Lung microvascular endothelial cell (primary cell): ENCODE measurements at regions not wholly inside any gene's neighbourhood (a gene's known extent, or its start where the extent isn't known, plus 50 kb on each side); places are given as distances from the start of the nearest gene placed in this dataset.
"Not testable (repeated sequence)": the region's sequence is repeated elsewhere in the genome, so short reads cannot be mapped to it uniquely, and the experiment has no call there.

ENCODE experiments used
- DNase-seq, 2 donors: peaks; one replicate each; pipeline versions ENCODE4 v3.0.0 to v3.0.0-alpha.2; 2010; ENCODE audit warnings: low read depth in 2 of 2

GRCh38 chr3:34619990-34620389 is 821.6 kb downstream of the PDCD6IP start:
- no peak for DNase-seq

DNA sequence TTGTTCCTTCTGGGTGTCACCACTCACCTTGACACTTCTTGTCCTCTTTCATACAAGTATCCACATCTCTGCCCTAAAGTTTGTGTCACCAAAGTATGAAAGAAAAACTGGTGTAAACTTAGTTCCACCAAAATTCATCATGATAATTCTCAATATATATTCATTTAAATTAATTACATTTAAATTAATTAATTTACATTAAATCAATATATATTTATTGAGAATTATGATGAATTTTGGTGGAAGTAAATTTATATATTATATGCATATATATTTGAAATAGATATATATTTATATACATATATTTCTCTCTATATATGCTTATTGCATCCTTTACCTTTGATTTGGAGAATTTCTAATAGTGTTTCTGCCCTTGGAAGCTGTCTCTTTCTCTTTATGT is 828.3 kb downstream of the PDCD6IP start:
- no peak for DNase-seq

DNA sequence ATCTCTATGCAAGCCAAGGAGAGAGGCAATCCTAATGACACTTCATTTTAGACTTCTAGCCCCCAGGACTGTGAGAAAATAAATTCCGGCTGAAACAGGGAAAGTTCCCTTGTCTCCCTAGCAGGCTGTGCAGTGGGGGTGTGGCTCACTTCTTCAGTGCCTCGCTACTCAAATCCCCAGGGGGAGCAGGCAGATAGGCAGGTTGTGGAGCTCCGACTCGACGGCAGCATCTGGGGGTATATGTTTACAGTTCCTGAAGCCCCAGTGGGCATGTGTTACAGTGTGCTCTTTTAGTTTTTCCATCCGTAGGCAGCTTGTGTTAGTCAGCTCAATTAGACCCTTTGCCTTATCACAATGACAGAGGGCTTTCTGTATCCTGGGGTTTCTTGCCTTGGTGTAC is 836.5 kb downstream of the PDCD6IP start:
- DNase-seq, result no peak

- DNase-seq, result no peak
Measured at GRCh38 chr3:34635352-34635850, 837.0 kb downstream of the PDCD6IP start.

- no peak for DNase-seq
Measured at GRCh38 chr3:34646911-34647460, 848.6 kb downstream of the PDCD6IP start.

DNA sequence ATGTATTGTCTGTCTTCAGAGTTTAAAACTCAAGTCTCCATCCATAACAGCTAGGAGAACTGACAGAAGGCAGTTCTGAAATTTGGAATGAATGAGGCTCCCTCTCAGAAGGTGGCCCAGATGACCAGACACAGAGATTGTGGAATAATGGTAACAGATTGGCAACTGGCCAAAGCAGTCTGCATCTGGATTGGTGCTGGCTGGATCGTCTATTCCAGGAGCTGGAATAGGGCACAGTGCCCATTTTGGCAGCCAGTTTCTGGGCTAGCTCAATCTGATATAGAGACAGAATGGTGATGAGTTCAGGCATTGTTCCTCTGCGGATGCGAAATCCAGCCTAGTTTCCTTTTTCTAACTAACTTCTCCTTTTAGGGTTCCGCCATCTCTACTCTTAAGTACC is 851.7 kb downstream of the PDCD6IP start:
- no peak for DNase-seq

DNA sequence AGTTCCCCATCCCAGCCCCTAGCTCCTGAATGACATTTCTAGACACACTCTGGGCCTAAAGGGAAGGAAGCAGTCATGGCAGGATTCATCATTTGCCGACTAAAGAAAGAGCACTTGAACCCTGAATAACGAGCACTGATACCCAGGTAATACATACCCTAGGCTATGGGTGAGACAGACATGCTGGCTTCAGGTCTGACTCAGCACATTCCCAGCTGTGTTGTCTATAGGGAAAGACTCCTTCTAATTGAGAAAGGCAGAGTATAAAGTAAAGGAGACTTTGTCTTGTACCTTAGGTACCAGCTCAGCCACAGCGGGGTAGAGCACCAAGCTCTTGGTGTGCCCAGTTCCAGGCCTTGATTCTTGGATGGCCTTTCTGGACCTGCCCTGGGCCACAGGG is 870.5 kb downstream of the PDCD6IP start:
- DNase-seq, result no peak

- no peak for DNase-seq
Measured at GRCh38 chr3:34669490-34669889, 871.1 kb downstream of the PDCD6IP start.

DNA sequence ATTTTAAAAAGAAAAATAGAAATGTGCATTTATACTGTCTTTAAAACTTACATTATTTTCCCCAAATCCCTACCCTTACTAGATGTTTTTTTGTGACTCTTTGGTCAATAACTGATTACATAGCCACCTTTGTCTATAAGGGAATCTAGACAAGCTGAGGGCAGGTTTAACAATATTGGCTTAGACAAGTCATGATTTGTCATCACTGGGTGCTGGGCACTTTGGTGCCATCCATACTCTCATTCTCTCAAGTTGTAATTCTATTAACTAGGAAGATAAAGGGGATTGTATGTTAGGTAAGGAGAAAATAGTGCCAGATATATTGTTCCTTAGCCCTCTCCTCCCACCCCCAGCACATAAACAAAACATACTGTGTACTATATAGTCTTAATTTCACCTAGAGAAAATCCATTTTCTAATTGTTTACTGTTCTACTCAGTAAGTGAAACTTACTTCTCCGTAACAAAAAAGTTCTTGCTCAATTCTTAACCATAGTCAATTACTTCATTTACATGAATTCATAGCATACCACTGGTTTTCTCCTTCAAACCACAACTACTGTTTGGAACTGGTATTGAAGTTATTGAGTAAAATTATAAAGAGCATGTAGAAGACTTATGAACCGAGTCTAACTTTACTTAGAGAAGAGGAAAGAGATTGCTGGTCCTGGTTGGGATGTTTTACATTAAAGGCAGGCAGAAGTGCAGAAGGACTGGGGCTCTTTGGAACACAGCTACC is 877.1 kb downstream of the PDCD6IP start:
- DNase-seq, result no peak

DNA sequence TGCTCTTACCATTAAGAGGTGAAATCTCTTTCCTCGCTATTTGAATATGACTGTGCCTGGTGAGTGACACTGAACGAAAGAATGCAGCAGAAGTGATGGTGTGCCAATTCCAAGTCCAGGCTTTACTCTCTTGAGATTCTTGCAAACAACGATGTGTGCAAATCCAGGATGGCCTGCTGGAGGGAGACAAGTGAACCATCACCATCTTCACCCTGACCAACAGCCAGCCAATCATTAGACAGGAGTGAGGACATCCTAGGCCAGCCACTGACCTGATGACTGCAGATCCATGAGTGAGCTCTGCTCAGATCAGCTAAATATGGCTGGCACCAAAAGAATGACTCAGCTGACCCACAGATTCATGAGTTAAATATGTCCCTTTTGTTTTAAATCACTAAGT is 878.0 kb downstream of the PDCD6IP start:
- no peak for DNase-seq

- DNase-seq, result no peak
Measured at GRCh38 chr3:34678575-34678974, 880.1 kb downstream of the PDCD6IP start.

DNA sequence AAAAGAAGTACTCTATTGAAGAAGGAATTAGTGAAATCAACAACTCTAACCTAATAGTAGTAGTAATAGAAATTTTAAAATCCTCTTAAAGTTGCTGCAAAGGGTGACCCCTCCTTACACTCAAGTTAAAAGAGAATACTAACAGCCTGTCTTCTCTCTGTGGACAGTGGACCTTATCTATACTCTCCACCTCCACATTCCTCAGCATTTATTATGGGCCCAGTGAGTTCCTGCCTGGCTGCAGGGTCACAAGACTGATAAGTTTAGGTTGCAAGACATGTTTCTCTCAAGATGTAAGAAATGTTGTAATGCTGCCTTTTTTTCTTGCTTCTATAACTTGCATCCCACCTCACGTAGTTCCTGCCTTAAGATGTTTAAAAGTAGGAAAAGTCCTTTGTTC is 880.6 kb downstream of the PDCD6IP start:
- not testable (repeated sequence) for DNase-seq

GRCh38 chr3:34683851-34684250 is 885.4 kb downstream of the PDCD6IP start:
- peak; percentile 35 to 45 for DNase-seq

GRCh38 chr3:34686541-34686940 is 888.1 kb downstream of the PDCD6IP start:
- no peak for DNase-seq

- DNase-seq, result no peak
Measured at GRCh38 chr3:34687671-34688070, 889.2 kb downstream of the PDCD6IP start.

DNA sequence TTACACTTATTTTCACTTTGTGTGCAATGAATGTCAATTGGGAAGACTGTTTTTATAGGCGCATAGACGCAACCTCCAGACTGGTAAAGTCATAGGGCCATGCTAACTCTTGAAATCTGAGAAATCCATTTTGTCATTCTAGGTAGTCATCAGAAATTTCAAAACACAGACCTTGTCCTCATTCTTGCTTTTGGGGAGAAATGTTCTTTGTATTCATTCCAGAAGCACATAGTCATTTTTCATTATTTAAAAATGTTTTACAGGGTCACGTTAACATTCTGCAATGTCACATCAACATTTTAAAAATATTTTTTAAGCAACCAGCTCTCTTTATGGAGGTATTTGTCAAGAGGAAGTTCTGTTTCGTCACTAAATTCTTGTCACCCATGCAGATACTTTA is 898.4 kb downstream of the PDCD6IP start:
- no peak for DNase-seq

DNA sequence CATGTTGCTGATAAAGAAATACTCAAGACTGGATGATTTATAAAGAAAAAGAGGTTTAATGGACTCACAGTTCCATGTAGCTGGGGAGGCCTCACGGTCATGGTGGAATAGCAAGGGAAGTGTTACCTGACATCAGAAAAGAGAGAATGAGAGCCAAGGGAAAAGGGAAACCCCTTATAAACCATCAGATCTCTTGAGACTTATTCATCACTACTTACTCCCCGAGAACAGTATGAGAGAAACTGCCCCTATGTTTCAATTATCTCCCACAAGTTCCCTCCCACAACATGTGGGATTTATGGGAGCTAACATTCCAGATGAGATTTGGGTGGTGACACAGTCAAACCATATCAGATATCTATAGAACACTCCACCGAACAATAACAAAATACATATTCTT is 904.6 kb downstream of the PDCD6IP start:
- DNase-seq, result no peak

DNA sequence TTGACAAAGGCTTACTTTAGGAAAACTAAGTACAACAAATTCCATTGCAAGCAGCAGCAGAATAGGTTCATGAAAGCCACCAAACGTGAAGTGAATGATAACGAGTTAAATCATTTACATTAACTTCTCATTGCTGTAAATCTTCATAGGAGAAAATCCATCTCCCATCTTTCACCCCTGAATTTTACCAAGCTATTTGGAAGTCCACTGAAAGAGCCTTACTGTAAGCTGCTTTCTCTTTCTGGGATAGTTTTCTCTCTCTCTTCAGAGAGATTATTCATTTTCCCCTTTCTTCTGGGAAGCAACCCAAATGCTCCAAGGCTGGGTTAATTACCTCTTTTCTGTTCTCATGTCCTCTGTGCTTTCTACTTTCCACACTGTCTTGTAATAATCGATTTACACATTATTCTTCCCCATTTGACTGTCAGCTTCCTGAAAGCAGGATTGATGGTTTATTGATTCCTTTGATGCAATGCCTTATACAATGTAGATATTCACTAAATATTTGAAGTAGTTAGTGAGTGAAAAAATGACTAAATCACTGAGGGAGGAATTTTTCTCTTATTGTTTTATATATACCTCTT is 914.3 kb upstream of the ARPP21 start:
- no peak for DNase-seq

DNA sequence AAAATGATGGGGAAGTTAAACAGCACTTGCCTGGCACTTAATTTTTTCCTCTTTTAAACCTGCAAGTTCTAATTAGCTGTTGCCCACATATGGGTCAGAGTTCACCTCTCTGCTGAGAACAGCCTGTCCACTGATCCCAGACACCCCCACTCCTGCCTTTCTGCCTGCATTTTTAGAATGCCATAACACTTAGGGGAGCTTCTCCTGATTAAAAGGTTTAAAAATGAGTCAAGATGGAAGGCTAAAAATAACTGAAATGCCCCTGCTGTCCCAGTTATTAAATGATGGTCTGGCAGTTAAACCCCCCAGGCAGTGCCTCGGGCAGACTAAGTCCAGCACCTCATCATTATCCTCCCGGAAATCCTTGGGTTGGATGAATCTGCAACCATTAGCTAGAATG is 913.6 kb upstream of the ARPP21 start:
- DNase-seq, result no peak

DNA sequence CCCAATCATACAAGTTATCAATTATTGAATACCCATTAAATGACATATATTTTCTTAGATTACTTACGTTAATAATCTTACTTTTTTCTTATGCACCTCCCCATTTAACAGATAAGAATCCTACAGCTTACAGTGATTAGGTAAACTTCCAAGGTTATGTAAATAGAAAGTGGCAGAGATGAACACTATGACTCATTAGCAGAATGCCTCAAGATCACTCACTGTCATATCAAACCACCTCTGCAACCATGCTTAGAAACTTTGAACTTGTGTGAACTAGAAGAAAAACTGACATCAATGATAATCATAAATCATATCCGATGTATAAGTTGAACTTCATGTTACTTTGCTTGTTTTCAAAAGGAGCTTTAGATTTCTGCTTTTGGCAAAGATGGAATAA is 911.6 kb upstream of the ARPP21 start:
- no peak for DNase-seq

DNA sequence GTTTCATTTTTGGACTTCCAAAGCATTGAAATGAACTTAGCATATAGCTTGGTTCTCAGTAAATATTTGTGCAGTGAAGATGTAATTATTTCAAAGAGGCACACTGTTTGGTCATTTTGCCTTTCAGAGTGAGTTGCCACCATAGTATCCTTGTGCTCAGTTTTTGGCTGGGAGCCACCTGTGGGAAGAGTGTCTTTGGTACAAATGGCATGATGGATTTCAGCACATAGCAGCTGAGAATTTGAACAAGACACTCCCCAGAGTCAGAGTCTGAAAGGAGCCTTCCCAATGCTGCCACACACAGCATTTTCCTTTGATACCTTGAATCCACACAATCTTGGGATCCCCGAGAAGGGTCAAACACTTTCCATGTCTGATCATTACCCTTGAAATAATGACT is 897.2 kb upstream of the ARPP21 start:
- no peak for DNase-seq

DNA sequence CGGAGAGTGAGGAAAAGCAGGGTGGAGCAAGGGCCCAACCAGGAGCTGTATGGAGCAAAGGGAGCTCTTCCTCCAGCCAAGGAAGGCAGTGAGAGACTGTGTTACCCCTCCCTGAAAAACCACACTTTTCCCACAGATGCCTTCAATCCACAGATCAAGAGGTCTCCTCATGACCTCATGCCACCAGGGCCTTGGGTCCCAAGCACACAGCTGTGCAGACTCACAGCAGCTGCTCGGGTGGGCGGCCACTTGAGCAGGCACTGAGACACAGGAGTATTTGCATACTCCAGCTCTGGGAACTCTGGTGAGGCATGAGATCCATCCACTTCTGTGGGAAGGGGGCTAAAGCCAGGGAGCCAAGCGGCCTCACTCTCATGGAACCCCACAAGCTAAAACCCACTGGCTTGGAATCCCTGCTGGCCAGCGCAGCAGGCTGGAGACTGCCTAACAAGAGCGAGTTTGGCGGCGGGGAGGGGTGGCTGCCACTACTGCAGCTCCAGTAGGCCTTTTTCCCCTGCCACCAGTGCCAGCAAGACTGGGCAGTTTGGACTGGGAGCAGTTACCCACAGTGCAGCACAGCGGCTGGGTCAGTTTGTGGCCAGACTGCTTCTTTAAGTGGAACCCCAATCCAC is 880.6 kb upstream of the ARPP21 start:
- DNase-seq, result no peak

- no peak for DNase-seq
Measured at GRCh38 chr3:34777386-34777785, 861.9 kb upstream of the ARPP21 start.
